SK-N-SH treated with all-trans-retinoic acid at 6 μM for 48 hours (cell line): ENCODE measurements at regions not wholly inside any gene's neighbourhood (a gene's known extent, or its start where the extent isn't known, plus 50 kb on each side); places are given as distances from the start of the nearest gene placed in this dataset.

Experiments
- ARNTL ChIP-seq: fragments of 450-650 bp; formaldehyde crosslinking; IDR thresholded peaks from 2 replicates; pipeline ENCODE4 v1.5.0; 2020; ENCODE audit warnings: low read depth, mild to moderate bottlenecking, moderate library complexity, borderline replicate concordance
- BACH2 ChIP-seq: fragments of 250-450 bp; sonication (Bioruptor Pico); IDR thresholded peaks from 2 replicates; pipeline ENCODE4 v1.9.0; 2021; ENCODE audit warnings: mild to moderate bottlenecking, borderline replicate concordance
- CSDC2 ChIP-seq: fragments of 250-450 bp; sonication (Bioruptor Pico); IDR thresholded peaks from 2 replicates; pipeline ENCODE4 v1.5.0; 2020; ENCODE audit warnings: mild to moderate bottlenecking, moderate library complexity
- PATZ1 ChIP-seq: fragments of 250-450 bp; sonication (Bioruptor Pico); IDR thresholded peaks from 2 replicates; pipeline ENCODE4 v1.8.0; 2020; ENCODE audit warnings: mild to moderate bottlenecking, moderate library complexity, borderline replicate concordance
- RARB ChIP-seq: fragments of 250-450 bp; sonication (Bioruptor Pico); IDR thresholded peaks from 2 replicates; pipeline ENCODE4 v1.8.0; 2021; ENCODE audit warnings: mild to moderate bottlenecking, moderate library complexity
- TCF4 ChIP-seq: fragments of 250-450 bp; sonication (Bioruptor Pico); IDR thresholded peaks from 2 replicates; pipeline ENCODE4 v1.8.0; 2021; ENCODE audit warnings: mild to moderate bottlenecking, moderate library complexity, borderline replicate concordance
- ZFP30 ChIP-seq: fragments of 450-650 bp; formaldehyde crosslinking; IDR thresholded peaks from 2 replicates; pipeline ENCODE4 v1.5.0; 2022; ENCODE audit warnings: mild to moderate bottlenecking, moderate library complexity
- ZNF8 ChIP-seq: fragments of 450-650 bp; formaldehyde crosslinking; IDR thresholded peaks from 2 replicates; pipeline ENCODE4 v1.5.0; 2020; ENCODE audit warnings: mild to moderate bottlenecking, moderate library complexity
- TF ChIP-seq, protein P1 (sequence below): fragments of 250-450 bp; sonication (Bioruptor Pico); IDR thresholded peaks from 2 replicates; pipeline ENCODE4 v1.8.0; 2021; ENCODE audit warnings: low read depth, mild to moderate bottlenecking, moderate library complexity, borderline replicate concordance
- TF ChIP-seq, protein P2 (sequence below): fragments of 250-450 bp; sonication (Bioruptor Pico); IDR thresholded peaks from 2 replicates; pipeline ENCODE4 v1.5.1; 2020; ENCODE audit warnings: low read depth, mild to moderate bottlenecking, moderate library complexity
- TF ChIP-seq, protein P3 (sequence below): fragments of 250-450 bp; sonication (Bioruptor Pico); IDR thresholded peaks from 2 replicates; pipeline ENCODE4 v1.5.0; 2020; ENCODE audit warnings: mild to moderate bottlenecking, moderate library complexity

DNA sequence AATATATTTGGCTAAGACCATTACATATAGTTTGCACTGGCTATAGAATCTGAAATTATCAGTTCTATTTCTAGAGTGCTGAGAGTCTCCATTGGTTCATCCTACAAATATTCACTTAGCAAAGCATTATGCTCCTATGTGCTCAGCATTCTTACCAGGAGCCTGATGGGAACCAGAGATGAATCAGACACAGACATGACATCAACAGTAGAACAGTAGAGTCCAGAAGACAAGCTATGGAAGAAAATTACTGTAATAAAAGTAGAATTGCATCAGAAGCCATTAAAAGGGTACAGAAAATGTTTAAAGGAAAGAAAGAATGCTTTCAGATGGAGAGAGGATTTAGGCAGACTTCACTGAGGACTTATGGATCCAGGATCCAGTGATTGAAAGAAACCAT, 271.7 kb upstream of the SNX7 start:
- TF ChIP-seq CSDC2 (CRISPR knock-in tag) (no peak), ZFP30 (no peak), ARNTL (CRISPR knock-in tag) (no peak), PATZ1 (CRISPR knock-in tag) (no peak), RARB (CRISPR knock-in tag) (no peak), TCF4 (no peak), BACH2 (CRISPR knock-in tag) (no peak), ZNF8 (CRISPR knock-in tag) (no peak)
- TF ChIP-seq, protein P1, sequence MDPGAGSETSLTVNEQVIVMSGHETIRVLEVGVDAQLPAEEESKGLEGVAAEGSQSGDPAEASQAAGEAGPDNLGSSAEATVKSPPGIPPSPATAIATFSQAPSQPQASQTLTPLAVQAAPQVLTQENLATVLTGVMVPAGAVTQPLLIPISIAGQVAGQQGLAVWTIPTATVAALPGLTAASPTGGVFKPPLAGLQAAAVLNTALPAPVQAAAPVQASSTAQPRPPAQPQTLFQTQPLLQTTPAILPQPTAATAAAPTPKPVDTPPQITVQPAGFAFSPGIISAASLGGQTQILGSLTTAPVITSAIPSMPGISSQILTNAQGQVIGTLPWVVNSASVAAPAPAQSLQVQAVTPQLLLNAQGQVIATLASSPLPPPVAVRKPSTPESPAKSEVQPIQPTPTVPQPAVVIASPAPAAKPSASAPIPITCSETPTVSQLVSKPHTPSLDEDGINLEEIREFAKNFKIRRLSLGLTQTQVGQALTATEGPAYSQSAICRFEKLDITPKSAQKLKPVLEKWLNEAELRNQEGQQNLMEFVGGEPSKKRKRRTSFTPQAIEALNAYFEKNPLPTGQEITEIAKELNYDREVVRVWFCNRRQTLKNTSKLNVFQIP (CRISPR knock-in tag), result no peak
- TF ChIP-seq, protein P2, sequence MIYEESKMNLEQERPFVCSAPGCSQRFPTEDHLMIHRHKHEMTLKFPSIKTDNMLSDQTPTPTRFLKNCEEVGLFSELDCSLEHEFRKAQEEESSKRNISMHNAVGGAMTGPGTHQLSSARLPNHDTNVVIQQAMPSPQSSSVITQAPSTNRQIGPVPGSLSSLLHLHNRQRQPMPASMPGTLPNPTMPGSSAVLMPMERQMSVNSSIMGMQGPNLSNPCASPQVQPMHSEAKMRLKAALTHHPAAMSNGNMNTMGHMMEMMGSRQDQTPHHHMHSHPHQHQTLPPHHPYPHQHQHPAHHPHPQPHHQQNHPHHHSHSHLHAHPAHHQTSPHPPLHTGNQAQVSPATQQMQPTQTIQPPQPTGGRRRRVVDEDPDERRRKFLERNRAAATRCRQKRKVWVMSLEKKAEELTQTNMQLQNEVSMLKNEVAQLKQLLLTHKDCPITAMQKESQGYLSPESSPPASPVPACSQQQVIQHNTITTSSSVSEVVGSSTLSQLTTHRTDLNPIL, result no peak
- TF ChIP-seq, protein P3, sequence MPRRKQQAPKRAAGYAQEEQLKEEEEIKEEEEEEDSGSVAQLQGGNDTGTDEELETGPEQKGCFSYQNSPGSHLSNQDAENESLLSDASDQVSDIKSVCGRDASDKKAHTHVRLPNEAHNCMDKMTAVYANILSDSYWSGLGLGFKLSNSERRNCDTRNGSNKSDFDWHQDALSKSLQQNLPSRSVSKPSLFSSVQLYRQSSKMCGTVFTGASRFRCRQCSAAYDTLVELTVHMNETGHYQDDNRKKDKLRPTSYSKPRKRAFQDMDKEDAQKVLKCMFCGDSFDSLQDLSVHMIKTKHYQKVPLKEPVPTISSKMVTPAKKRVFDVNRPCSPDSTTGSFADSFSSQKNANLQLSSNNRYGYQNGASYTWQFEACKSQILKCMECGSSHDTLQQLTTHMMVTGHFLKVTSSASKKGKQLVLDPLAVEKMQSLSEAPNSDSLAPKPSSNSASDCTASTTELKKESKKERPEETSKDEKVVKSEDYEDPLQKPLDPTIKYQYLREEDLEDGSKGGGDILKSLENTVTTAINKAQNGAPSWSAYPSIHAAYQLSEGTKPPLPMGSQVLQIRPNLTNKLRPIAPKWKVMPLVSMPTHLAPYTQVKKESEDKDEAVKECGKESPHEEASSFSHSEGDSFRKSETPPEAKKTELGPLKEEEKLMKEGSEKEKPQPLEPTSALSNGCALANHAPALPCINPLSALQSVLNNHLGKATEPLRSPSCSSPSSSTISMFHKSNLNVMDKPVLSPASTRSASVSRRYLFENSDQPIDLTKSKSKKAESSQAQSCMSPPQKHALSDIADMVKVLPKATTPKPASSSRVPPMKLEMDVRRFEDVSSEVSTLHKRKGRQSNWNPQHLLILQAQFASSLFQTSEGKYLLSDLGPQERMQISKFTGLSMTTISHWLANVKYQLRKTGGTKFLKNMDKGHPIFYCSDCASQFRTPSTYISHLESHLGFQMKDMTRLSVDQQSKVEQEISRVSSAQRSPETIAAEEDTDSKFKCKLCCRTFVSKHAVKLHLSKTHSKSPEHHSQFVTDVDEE (CRISPR knock-in tag), result no peak
